Activated T-cell treated with anti-CD3 and anti-CD28 coated beads, Interleukin-2, amount 50 U/mL, for 4 hours (primary cell): ENCODE measurements at regions not wholly inside any gene's neighbourhood (a gene's known extent, or its start where the extent isn't known, plus 50 kb on each side); places are given as distances from the start of the nearest gene placed in this dataset.

Experiments used
- ATAC-seq, 2 donors: fragments of 200-7000 bp; cut with Tn5 transposase; one replicate each; pipeline ENCODE4 v1.10.0; 2021
- DNase-seq: peaks from one replicate; pipeline ENCODE4 v3.0.0-alpha.2; 2020
- H3K27me3 Mint-ChIP-seq: one replicate; pipeline ENCODE4 v1.8.0; 2021; ENCODE audit warnings: low read depth, mixed read lengths
- H3K36me3 Mint-ChIP-seq: one replicate; pipeline ENCODE4 v1.8.0; 2022; ENCODE audit warnings: mixed read lengths; ENCODE audit not compliant: insufficient read depth
- H3K4me1 Mint-ChIP-seq: one replicate; pipeline ENCODE4 v1.8.0; 2021; ENCODE audit warnings: low read depth, mixed read lengths
- H3K4me3 Mint-ChIP-seq: one replicate; pipeline ENCODE4 v1.8.0; 2021; ENCODE audit warnings: mild to moderate bottlenecking, moderate library complexity, mixed read lengths
- H3K9me3 Mint-ChIP-seq: one replicate; pipeline ENCODE4 v1.8.0; 2021; ENCODE audit warnings: mixed read lengths

- no peaks in the 10 kb centered on the region for H3K27me3 Mint-ChIP-seq
- peaks cover 8% of the 10 kb centered on the region for H3K9me3 Mint-ChIP-seq
- no peaks in the 10 kb centered on the region for H3K4me1 Mint-ChIP-seq
- no peaks in the 10 kb centered on the region for H3K36me3 Mint-ChIP-seq
- H3K4me3 Mint-ChIP-seq, result no peak overlapping the region
- ATAC-seq (no peak), DNase-seq (no peak)
Observed at GRCh38 chr13:33452873-33453517, 167.4 kb upstream of the STARD13 start.

GRCh38 chr13:33453936-33454335 is 168.4 kb upstream of the STARD13 start:
- ATAC-seq, result no peak
- Mint-ChIP-seq H3K27me3 (no peaks in the 10 kb centered on the region), H3K4me1 (no peaks in the 10 kb centered on the region), H3K36me3 (no peaks in the 10 kb centered on the region), H3K9me3 (peaks cover 2% of the 10 kb centered on the region), H3K4me3 (no peak overlapping the region)
- no peak for DNase-seq

- no peaks in the 10 kb centered on the region for H3K27me3 Mint-ChIP-seq
- H3K4me1 Mint-ChIP-seq, result no peaks in the 10 kb centered on the region
- ATAC-seq, result no peak
- H3K36me3 Mint-ChIP-seq, result no peaks in the 10 kb centered on the region
- no peak overlapping the region for H3K4me3 Mint-ChIP-seq
- peaks cover 5% of the 10 kb centered on the region for H3K9me3 Mint-ChIP-seq
- no peak for DNase-seq
Observed at GRCh38 chr13:33454844-33455705, 169.5 kb upstream of the STARD13 start.

GRCh38 chr13:33459702-33460101 is 174.1 kb upstream of the STARD13 start:
- ATAC-seq (no peak), DNase-seq (no peak)
- H3K4me3 Mint-ChIP-seq, result no peak overlapping the region
- H3K4me1 Mint-ChIP-seq, result no peaks in the 10 kb centered on the region
- no peaks in the 10 kb centered on the region for H3K36me3 Mint-ChIP-seq
- peaks cover 3% of the 10 kb centered on the region for H3K27me3 Mint-ChIP-seq
- peaks cover 5% of the 10 kb centered on the region for H3K9me3 Mint-ChIP-seq

GRCh38 chr13:33462109-33462508 is 176.6 kb upstream of the STARD13 start:
- Mint-ChIP-seq H3K9me3 (peaks cover 5% of the 10 kb centered on the region), H3K4me1 (no peaks in the 10 kb centered on the region), H3K4me3 (no peak overlapping the region), H3K36me3 (no peaks in the 10 kb centered on the region), H3K27me3 (peaks cover 9% of the 10 kb centered on the region)
- DNase-seq, result no peak
- ATAC-seq, result no peak

- Mint-ChIP-seq H3K4me1 (no peaks in the 10 kb centered on the region), H3K36me3 (no peaks in the 10 kb centered on the region), H3K27me3 (peaks cover 9% of the 10 kb centered on the region), H3K4me3 (no peak overlapping the region), H3K9me3 (peaks cover 2% of the 10 kb centered on the region)
- DNase-seq (no peak), ATAC-seq (no peak)
Observed at GRCh38 chr13:33464345-33464744, 178.8 kb upstream of the STARD13 start.

GRCh38 chr13:33466262-33466661 is 180.7 kb upstream of the STARD13 start:
- Mint-ChIP-seq H3K9me3 (peaks cover 4% of the 10 kb centered on the region), H3K36me3 (no peaks in the 10 kb centered on the region), H3K4me3 (no peak overlapping the region), H3K27me3 (peaks cover 9% of the 10 kb centered on the region), H3K4me1 (no peaks in the 10 kb centered on the region)
- no peak for DNase-seq
- ATAC-seq, result no peak

GRCh38 chr13:33467556-33467955 is 182.0 kb upstream of the STARD13 start:
- Mint-ChIP-seq H3K4me3 (no peak overlapping the region), H3K9me3 (peaks cover 4% of the 10 kb centered on the region), H3K27me3 (peaks cover 6% of the 10 kb centered on the region)

GRCh38 chr13:33471204-33471603 is 185.6 kb upstream of the STARD13 start:
- DNase-seq, result no peak
- no peaks in the 10 kb centered on the region for H3K4me1 Mint-ChIP-seq
- H3K27me3 Mint-ChIP-seq, result no peaks in the 10 kb centered on the region
- ATAC-seq, result no peak
- H3K4me3 Mint-ChIP-seq, result no peak overlapping the region
- H3K9me3 Mint-ChIP-seq, result peaks cover 4% of the 10 kb centered on the region
- H3K36me3 Mint-ChIP-seq, result no peaks in the 10 kb centered on the region

More at GRCh38 chr13:33467556-33467955, 182.0 kb upstream of the STARD13 start:
- no peak for DNase-seq
- H3K36me3 Mint-ChIP-seq, result no peaks in the 10 kb centered on the region
- H3K4me1 Mint-ChIP-seq, result no peaks in the 10 kb centered on the region
- no peak for ATAC-seq

GRCh38 chr13:33472446-33472845 is 186.9 kb upstream of the STARD13 start:
- Mint-ChIP-seq H3K36me3 (no peaks in the 10 kb centered on the region), H3K4me1 (no peaks in the 10 kb centered on the region), H3K4me3 (no peak overlapping the region), H3K27me3 (no peaks in the 10 kb centered on the region), H3K9me3 (peaks cover 9% of the 10 kb centered on the region)
- ATAC-seq (no peak), DNase-seq (no peak)

- H3K27me3 Mint-ChIP-seq, result peaks cover 5% of the 10 kb centered on the region
- no peaks in the 10 kb centered on the region for H3K4me1 Mint-ChIP-seq
- no peaks in the 10 kb centered on the region for H3K36me3 Mint-ChIP-seq
- ATAC-seq, result no peak
- DNase-seq, result no peak
- H3K4me3 Mint-ChIP-seq, result no peak overlapping the region
- peaks cover 13% of the 10 kb centered on the region for H3K9me3 Mint-ChIP-seq
Observed at GRCh38 chr13:33479105-33479504, 193.6 kb upstream of the STARD13 start.

GRCh38 chr13:33480561-33480960 is 195.0 kb upstream of the STARD13 start:
- DNase-seq (no peak), ATAC-seq (no peak)
- Mint-ChIP-seq H3K9me3 (peaks cover 20% of the 10 kb centered on the region), H3K27me3 (peaks cover 8% of the 10 kb centered on the region), H3K36me3 (no peaks in the 10 kb centered on the region), H3K4me1 (no peaks in the 10 kb centered on the region), H3K4me3 (no peak overlapping the region)

GRCh38 chr13:33483471-33483870 is 197.9 kb upstream of the STARD13 start:
- peaks cover 16% of the 10 kb centered on the region for H3K27me3 Mint-ChIP-seq
- H3K4me1 Mint-ChIP-seq, result no peaks in the 10 kb centered on the region
- no peak overlapping the region for H3K4me3 Mint-ChIP-seq
- H3K36me3 Mint-ChIP-seq, result no peaks in the 10 kb centered on the region
- no peak for DNase-seq
- H3K9me3 Mint-ChIP-seq, result peaks cover 8% of the 10 kb centered on the region
- ATAC-seq, result no peak

GRCh38 chr13:33485247-33485646 is 199.7 kb upstream of the STARD13 start:
- ATAC-seq (no peak), DNase-seq (no peak)
- H3K4me1 Mint-ChIP-seq, result no peaks in the 10 kb centered on the region
- no peak overlapping the region for H3K4me3 Mint-ChIP-seq
- peaks cover 8% of the 10 kb centered on the region for H3K9me3 Mint-ChIP-seq
- H3K36me3 Mint-ChIP-seq, result no peaks in the 10 kb centered on the region
- peaks cover 20% of the 10 kb centered on the region for H3K27me3 Mint-ChIP-seq
